H1 (cell line): ENCODE measurements at regions not wholly inside any gene's neighbourhood (a gene's known extent, or its start where the extent isn't known, plus 50 kb on each side); places are given as distances from the start of the nearest gene placed in this dataset.

Source experiments
- CHD1 ChIP-seq: IDR thresholded peaks from 2 replicates; pipeline ENCODE4 v1.6.1; 2012; ENCODE audit warnings: low read depth, low read length, improper control_type of control experiment
- CREB1 ChIP-seq: IDR thresholded peaks from 2 replicates; pipeline ENCODE4 v1.6.1; 2012; ENCODE audit warnings: inconsistent platforms
- NANOG ChIP-seq: IDR thresholded peaks from 2 replicates; pipeline ENCODE4 v1.6.1; 2011; ENCODE audit warnings: low read length, low read depth, mild to moderate bottlenecking, inconsistent platforms; ENCODE audit not compliant: insufficient read depth, poor library complexity, severe bottlenecking
- RFX5 ChIP-seq: IDR thresholded peaks from 2 replicates; pipeline ENCODE4 v1.6.1; 2011; ENCODE audit warnings: low read depth, low read length, improper control_type of control experiment, borderline replicate concordance
- SIX5 ChIP-seq: IDR thresholded peaks from 2 replicates; pipeline ENCODE4 v1.6.1; 2011; ENCODE audit warnings: mild to moderate bottlenecking, low read depth, low read length
- SUZ12 ChIP-seq: fragments of 200-600 bp; sonication (generic); IDR thresholded peaks from 2 replicates; pipeline ENCODE4 v1.6.1; 2012; ENCODE audit warnings: mild to moderate bottlenecking, inconsistent platforms, low read length, moderate library complexity, mixed read lengths
- TAF1 ChIP-seq: IDR thresholded peaks from 2 replicates; pipeline ENCODE4 v1.6.1; 2011; ENCODE audit warnings: mild to moderate bottlenecking, low read depth, low read length
- TAF7 ChIP-seq: optimal IDR thresholded peaks from 2 replicates; pipeline ENCODE3; 2011; ENCODE audit warnings: low read depth, mild to moderate bottlenecking, inconsistent platforms, low read length, moderate library complexity, borderline replicate concordance
- ZNF274 ChIP-seq: IDR thresholded peaks from 2 replicates; pipeline ENCODE4 v1.7.0; 2012; ENCODE audit warnings: low read length, borderline replicate concordance; ENCODE audit errors: extremely low read depth

DNA sequence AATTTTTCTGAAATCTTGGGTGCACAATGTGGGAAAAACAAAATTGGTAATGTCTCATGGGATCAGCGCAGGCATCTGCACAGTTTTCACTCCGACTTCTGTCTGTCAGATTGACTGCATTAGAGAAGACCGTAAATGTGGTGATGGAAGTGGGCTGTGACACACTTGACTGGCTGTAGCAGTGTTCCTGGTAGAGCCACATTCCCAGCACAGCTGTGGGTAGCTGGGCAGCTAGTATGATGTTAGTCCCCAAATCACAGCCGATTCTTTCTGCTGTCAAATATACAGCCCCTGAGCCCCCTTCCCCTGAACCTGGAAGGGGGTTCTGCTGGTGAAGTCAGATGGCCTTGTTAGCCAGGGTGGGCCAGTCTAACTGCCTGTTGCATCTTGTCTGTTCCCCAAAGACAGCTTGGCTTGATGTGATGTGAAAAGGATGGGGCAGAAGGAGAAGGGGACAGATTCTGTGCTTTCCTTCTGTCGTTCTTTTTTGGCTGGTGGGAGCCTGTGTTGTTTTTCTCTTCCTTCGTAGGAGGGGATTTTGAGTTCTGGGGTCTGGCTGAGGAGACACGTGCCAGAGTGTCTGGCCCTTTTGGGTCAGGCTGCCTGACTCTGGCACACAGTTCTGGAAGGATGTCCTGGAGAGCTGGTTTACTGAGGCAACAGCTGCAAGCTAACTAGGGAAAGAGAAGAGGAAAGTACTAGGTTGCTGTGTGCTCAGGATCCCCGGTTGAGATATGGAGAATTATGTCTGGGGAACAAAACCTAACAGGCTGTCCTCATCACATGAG, 66.4 kb upstream of the SPRY4 start (continued):
- TF ChIP-seq NANOG (no peak), RFX5 (no peak), SIX5 (no peak), ZNF274 (no peak), TAF7 (no peak), CREB1 (no peak), CHD1 (no peak), SUZ12 (no peak), TAF1 (no peak)
